ENCODE measurements at regions not wholly inside any gene's neighbourhood (a gene's known extent, or its start where the extent isn't known, plus 50 kb on each side); places are given as distances from the start of the nearest gene placed in this dataset.

DNA sequence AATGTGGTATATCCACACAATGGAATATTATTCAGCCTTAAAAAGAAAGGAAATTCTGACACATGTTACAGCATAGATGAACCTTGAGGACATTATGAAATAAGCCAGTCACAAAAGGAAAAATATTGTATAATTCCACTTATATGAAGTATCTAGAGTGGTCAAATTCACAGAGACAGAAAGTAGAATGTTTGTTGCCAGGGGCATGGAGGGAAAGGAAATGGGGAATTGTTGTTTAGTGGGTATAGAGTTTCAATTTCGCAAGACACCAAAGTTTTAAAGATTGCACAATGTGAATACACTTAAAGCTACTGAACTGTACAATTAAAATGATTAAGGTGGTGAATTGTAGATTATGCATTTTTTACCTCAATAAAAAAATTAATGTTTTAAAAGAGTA lies 92.9 kb downstream of the TXNL1 start:
- DNase-seq = no peak

DNA sequence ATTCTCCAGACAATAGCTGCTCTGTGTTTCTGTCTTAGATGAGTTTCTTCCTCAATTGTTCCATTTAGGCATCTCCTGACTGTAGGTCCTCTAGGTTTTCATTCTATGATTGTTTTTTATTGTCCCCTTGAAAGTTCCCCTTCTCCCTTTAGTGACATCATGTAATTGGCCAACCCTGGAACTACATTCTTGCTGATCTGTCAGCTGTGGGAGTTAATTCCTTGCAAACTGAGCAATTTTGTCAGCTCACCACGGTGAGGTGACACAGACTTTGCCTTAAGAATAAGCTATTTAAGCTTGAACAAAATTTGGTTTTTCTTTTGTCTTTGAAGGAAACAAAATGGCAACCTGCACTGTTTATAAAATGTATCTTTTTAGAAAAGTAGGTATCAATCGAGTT lies 95.9 kb downstream of the TXNL1 start:
- DNase-seq = no peak

DNA sequence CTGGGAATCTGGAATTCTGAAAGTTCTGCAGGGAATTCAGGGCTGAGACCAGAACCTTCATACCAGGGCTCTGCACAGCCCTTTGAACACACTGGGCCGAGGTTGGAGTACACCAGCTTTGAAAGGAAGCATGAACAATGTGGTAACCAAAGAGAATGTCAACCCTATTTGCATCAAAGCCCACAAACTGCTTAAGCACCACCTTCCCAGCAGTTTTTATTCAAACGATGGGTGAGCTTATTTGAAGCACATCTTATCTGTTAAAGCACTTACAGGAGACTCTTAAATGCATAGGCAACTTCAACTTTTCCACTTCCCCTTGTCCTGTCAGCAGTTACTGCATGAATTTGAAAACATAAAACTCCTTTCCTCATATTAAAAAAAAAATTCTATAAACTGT lies 96.6 kb downstream of the TXNL1 start:
- no peak for DNase-seq

DNA sequence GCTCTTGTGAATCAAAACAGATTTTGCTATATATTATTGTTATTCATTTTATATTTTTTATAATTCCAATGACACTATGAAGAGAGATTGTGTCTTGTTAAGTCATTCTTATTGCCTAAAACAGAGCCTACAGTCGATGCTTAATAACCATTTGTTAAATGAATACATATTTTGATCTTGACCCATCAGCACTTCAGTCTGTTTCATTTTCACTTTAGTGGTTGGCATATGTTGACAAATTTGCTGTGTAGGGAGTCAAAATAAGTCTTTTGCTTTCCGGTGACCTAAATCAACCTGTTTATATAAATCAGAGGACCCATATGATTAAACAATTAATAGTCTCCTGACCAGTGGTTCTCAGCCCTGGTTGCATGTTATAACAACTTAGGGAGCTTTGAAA lies 97.1 kb downstream of the TXNL1 start:
- no peak for DNase-seq

DNA sequence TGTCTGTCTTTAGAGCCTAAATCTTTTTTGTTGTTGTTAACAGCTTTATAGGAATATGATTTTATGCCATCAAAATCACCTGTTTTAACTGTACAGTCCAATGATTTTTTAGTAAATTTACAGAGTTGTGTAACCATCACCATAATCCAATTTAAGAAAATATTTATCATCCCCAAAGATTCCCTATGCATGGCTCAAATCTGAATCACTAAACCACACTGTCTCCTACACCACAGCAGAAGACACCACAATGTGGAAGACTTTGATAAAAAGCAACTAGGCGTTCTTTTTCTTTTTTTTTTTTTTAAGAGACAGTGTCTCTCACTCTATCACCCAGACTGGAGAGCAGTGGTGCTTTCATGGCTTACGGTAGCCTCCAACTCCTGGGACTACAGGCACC lies 99.6 kb downstream of the TXNL1 start:
- DNase-seq = no peak

DNA sequence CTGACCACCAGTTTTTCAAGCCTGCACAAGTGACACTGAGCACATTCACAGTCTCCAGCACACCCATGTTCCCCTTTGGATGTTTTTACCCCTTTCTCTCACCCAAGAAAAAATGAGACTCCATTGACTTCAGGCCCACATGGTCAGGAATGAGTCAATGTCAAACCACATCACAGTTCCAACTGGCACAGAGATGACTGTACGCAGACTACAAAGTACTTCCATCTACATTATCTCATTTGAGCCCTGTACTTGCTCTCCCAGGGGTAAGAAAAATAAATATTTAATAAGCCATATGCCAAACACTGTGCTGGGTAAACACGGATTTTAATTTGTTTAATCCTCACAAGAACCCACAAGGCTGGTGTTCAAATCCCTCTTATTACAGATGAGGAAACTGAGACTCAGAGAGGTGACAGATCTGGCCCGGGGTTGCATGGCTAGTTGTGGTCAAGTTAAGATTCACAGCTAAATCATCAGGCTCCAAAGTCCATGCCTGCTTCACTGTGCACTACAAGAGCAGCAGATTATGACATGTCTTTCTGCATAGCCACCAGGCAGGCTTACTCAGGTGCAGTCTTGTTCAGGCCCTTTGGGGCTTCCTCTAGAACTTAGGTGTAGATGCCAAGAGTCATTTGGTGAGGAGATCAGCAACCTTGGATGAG lies 106.1 kb downstream of the TXNL1 start:
- no peak for DNase-seq

DNA sequence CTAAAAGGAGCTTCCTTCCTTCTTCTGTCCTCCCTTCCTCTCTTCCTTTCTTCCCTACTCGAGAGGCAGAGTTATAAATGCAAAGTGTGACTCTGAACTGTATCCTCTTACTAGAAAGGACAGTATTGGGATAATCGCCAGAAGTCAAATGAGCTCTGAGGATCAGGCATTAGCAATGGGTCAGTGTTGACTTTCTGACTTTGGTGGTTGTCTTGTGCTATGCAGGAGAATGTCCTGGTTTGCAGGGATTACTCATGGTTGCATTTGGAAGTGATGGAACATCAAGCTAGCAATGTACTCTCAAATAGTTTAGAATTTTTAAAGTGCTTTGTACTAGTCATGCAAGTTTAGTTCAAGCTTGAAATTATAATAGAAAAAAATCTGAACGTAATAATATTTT lies 115.6 kb downstream of the TXNL1 start:
- DNase-seq = no peak

DNA sequence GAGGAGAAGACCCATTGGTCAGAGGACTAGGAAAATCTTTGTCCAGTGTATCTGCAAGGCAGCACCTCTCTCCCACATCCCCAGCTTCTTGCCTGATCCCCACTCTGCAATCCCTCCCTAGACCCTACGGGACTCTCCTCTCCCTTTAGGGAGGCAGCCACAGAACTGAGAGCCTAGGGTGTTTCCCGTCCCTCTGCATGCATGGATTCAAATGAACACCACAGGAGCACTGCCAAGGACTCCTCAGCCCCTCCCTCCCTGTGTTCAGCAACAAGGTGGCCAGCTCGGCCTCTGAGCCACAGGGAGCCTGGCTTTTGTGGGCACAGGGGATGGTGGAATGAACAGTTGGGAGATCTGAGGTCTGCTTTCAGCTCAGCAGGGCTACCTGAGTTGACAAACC lies 117.1 kb downstream of the TXNL1 start:
- DNase-seq = no peak

DNA sequence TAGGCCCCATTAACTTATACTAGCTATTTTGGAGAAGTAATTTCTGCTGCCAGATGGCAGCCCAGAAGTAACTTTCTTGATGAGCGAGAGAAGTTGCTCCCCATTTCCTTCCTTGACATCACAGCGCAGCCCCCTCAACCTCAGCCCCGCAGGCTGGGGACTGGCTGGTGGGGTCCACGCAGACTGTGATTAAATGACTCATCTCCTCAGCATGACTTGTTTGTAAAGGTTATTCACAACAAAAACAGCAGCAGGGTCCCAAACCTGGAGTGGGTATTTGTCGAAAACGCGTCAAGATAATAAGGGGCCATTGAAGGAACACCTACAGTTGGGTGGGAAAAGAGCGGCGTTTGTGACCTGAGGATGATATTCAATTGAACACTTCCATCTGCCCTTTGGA lies 120.6 kb downstream of the TXNL1 start:
- no peak for DNase-seq

DNA sequence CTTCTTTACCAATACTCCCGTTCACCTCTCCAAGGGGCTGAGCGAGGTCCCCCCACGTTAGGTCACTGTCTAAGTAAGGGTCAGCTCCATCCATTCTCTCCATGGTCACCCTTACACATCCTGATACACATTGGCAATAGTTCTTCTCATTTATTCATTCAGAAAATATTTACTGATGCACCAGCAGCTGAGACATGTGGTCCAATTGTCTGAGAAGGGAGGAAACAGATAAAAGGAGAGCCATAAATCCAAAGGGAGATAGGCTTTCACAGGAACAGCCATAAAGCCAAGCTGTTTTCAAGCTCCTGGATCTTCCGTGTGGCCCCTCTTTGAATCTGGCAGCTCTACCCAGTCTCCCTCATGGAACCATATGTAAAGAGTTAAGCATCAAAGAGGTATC lies 121.2 kb downstream of the TXNL1 start:
- DNase-seq = no peak

DNA sequence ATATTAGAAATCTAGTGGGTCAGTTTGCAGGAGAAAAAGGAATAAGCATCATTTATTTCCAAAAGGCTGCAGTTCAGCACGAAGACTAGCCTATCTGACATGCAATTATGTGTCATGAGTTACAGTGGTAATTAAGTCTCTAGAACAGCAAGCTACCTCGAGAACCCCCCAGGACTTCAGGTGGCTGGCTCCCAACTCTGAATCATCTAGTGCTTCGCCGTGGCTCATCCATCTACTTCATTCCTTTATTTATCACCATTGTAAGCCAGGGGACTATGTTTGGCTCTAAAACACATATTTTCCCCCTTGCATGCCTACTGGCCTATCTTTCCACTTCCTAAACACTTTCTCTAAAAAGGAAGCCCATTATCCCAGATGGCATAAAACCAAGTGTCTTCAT lies 121.6 kb downstream of the TXNL1 start:
- no peak for DNase-seq

DNA sequence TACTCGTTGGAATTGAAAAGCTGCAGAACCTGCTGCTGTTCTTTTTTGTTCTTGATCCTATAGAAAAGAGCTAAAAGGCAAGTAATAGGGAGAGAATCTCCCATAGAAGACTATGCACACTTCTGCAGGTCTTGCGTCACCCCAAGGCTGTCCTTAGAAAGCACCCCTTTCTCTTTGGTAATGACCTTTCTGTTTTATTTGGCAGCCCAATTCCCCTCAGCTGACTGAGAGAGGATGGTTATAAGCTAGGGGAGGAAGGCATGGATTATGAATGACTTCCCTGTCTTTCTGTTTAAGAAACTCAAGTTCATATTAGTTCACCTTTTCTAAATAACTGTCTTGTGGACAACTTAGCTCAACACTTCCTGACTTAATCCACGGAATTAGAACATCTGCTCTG lies 122.9 kb downstream of the TXNL1 start:
- no peak for DNase-seq

DNA sequence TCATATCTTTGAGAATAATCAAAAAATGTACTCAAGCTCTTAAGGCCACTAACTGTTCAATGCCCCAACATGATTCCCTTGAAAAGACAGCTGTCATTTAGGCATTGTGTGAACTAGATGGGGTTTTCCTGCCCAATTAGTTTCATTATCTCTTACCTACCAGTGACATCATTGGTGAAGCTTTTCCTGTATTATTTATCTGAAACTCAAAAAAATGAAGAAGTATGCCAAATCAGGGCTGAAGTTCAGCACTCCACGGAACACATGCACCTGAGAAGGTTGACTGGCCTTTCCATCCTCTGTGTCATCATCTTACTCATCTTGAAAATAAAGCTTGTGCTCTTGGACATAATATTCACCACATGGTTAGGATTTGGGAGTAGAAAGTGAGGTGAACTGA lies 126.4 kb downstream of the TXNL1 start:
- DNase-seq = no peak

DNA sequence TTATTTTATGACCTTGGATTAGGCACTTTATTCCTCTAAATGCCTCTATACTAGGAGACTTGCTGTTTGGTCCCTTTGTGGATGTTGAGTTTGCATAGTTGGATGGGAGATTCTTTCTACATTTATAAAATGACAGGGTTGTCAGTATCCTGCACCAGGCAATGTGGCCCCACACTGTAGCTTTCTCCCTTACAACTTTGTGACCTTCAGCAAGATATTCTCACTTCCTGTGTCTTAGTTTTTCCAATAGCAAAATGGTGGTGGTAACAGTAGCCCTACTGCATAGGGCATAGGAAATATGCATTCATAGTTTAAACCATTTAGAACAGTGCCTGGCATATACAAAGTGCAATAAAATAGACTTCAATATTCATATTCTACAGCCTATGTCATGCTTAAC lies 128.3 kb downstream of the TXNL1 start:
- no peak for DNase-seq

DNA sequence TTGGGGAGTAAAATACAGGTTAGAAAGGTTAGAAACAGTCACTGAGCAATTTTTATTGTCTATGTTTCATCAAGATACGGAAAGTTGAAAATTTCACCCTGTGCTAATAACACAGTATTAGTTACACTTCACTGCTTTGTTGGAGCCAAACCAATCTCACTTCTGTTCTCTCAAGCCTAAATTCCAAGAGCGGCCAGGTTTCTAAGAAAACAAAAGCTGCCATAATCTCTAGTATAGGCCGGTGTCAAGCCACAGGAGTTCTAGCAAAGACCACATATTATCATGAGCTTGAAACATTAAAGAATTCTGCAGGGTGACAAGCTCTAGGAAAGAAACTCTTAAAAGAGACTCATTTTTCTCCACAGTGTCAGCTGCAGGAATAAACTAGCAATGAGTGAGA lies 128.7 kb downstream of the TXNL1 start:
- no peak for DNase-seq

DNA sequence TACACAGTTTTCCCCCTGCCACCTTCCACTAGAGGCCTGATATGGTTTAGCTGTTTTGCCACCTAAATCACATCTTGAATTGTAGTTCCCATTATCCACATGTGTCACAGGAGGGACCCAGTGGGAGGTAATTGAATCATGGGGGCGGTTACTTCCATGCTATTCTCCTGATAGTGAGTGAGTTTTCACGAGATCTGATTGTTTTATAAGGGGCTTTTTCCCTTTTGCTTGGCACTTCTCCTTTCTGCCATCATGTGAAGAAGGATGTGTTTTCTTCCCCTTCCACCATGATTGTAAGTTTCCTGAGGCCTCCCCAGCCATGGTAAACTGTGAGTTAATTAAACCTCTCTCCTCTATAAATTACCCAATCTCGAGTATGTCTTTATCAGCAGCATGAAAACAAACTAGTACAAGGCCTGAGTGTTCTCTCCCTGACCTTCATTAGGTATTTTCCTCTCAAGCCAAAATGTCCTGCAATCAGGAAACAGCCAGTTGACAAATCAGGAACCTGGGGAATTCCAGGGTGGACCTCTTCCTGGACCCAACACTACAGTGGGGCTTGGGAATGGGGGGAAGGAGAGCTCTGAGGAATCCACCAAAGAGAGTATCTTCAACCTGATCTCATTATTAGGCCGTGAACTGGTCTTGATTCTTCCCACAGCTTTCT lies 129.9 kb downstream of the TXNL1 start:
- DNase-seq = no peak

DNA sequence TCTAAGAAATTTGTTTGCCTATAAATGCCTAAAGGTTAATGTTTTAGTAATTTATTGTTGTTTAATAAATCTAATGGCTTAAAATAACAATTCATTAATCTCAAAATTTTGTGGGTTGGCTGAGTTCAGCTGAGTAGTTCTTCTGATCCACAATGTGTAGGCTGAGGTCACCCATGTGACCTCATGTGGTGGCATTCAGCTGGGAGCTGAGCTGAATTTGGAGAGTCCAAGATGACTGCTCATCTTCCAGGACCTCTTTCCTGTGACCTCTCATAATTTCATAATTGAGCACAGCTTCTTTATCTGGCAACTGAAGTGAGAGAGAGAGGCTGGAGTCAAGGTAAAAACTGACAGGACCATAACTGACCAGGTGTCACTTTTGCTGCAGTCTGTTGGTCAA lies 132.4 kb downstream of the TXNL1 start:
- DNase-seq = no peak

DNA sequence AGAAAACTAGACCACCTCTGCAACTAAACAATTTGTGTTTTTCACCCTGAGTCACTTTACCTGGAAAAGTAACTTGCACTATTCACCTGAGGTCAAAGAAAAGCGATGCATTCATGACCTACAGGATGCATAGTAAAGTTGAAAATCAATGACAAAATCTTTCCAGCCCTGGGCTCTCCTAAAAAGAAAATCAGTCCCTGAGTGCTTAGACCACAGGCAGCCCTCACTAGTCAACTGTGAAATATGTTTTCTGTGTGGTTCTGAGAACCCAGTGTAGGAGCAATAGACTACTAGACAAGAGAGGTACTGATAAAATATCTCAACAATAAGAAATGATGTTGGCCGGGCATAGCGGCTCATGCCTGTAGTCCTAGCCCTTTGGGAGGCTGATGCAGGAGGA lies 133.1 kb downstream of the TXNL1 start:
- no peak for DNase-seq

DNA sequence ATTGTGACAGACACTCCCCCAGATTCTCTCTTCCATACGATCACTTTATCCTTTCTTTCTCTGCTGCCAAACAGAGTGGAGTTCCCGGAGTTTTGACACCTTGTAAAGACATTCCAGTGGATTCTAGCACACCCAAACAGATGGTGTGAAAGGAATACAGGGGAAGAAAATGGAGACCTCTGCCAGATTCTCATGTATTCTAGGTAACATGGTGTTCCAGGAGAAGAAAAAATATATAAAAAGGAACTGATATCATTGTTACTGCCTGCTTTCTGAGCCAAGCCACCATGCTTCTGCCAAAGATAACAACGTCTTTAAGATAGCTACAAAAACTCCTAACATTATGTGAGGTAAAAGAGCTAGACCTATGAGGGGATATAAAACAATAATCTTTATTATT lies 136.5 kb downstream of the TXNL1 start:
- DNase-seq = no peak

DNA sequence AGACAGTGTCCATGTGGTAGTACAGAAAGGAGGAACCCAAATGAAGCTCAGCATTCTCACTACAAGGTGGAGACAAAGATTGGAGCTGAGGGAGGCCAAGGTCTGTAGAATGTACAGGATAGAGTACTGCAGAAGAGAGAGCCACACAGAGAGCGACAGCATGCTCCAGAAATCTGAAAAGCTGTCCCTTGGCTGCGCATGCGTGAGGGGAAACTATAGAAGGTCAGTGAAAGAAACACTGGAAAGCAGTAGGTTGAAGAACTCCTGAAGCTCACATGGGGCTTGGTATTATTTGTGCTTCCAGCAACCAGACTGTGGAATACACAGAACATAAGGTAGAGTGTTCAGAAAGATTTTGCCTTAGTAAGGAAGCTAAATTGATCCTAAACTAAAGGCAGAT lies 142.5 kb downstream of the TXNL1 start:
- DNase-seq = no peak

DNA sequence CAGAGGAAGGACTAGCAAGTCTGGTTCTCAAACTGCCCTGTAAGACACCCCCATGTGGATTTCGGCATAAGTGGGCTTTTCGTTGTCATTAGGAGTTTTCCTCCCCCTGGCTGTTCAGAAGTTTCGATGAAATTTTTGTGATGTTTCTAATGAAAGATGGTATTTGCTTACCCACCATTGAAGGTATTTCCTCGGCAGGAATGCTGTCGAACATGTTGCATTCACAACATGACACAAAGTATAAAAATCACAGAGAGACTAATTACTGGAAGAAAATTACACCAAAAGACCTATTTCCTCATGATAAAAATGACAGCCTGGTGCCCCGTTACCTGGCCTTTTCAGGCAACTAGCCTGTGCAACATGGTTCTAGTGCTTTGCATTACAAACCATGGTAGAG lies 144.9 kb downstream of the TXNL1 start:
- no peak for DNase-seq

DNA sequence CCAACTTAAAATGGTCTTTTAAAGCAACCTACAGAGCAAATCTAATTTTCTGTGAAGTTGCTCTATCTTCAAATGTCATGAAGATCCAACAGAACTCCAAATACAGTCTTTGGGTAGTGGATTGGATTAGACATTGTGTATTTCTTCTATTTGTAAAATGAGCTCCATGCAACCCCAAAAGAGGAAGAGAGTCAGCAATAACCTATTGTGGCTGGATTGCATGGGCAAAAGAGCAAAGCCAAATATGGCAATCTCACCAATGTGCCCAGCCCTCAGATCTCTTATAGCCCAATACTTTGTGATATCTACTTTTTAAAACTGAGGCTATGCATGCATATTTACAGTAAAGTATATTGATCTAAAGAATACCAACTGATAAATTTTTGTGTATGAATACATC lies 146.3 kb downstream of the TXNL1 start:
- DNase-seq = no peak

DNA sequence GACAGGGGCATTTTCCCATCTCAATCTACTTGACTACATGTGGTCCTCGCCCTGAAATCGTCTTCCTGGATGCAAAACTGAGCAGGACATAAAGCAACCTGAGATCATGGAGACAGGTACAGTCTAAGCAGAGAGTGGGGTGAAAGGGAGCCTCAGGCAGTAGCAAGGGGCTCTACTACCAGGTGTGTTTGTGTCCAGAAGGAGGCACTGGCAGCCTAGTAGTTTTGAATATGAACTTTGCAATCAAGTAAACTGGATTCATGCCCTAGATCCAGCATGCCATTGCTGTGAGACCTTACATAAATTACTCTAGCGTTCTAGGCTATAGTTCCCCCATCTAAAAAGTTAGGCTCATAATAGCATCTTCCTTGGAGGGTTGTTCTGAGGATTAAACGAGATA lies 147.4 kb downstream of the TXNL1 start:
- DNase-seq = no peak

DNA sequence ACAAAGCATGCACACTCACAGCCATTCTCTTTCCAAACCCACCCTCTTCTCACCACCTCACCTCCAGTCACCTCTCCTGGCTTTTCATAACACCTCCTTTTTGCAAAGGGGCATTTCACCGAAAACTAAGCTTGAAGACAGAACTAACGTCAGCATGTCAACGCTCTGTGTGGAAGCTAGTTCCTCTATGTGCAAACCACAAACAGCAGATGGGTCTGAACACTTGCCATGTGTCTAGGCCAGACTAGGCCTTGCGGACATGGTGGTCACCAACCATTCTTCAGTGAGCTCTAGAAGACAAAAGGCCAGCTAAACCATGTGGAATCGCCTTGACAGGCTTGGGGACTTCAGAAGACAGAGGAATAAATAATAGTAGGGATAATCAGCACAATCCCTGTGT lies 148.5 kb downstream of the TXNL1 start:
- DNase-seq = no peak

All from hypothalamus (tissue), 51 donors.